ENCODE measurements at regions not wholly inside any gene's neighbourhood (a gene's known extent, or its start where the extent isn't known, plus 50 kb on each side); places are given as distances from the start of the nearest gene placed in this dataset.

- Histone ChIP-seq H2AFZ (ENCODE audit: low read length) (no peak overlapping the region), H4K20me1 (ENCODE audit: insufficient read depth, low read length, poor library complexity, severe bottlenecking) (no peaks in the 10 kb centered on the region), H3K9me2 (replicated peaks; ENCODE audit: low read depth, low read length) (no peaks in the 10 kb centered on the region), H3K4me2 (ENCODE audit: low read depth, low read length, poor library complexity, severe bottlenecking) (no peak overlapping the region), H3K9me3 (ENCODE audit: insufficient read depth, low read depth, low read length) (no peaks in the 10 kb centered on the region), H3K4me1 (ENCODE audit: insufficient read depth, low read length, poor library complexity, severe bottlenecking) (no peaks in the 10 kb centered on the region), H3K36me3 (ENCODE audit: insufficient read depth, low read length) (no peaks in the 10 kb centered on the region), H3K79me2 (ENCODE audit: insufficient read depth, low read length) (no peaks in the 10 kb centered on the region), H3K9ac (ENCODE audit: low read depth, low read length, poor library complexity, severe bottlenecking) (no peak overlapping the region), H3F3A (ENCODE audit: low read depth) (no peaks in the 10 kb centered on the region), H3K27me3 (ENCODE audit: insufficient read depth, low read length, poor library complexity, severe bottlenecking) (no peaks in the 10 kb centered on the region), H3K4me3 (ENCODE audit: low read length, poor library complexity, severe bottlenecking) (no peak overlapping the region)
- TF ChIP-seq, protein P1, sequence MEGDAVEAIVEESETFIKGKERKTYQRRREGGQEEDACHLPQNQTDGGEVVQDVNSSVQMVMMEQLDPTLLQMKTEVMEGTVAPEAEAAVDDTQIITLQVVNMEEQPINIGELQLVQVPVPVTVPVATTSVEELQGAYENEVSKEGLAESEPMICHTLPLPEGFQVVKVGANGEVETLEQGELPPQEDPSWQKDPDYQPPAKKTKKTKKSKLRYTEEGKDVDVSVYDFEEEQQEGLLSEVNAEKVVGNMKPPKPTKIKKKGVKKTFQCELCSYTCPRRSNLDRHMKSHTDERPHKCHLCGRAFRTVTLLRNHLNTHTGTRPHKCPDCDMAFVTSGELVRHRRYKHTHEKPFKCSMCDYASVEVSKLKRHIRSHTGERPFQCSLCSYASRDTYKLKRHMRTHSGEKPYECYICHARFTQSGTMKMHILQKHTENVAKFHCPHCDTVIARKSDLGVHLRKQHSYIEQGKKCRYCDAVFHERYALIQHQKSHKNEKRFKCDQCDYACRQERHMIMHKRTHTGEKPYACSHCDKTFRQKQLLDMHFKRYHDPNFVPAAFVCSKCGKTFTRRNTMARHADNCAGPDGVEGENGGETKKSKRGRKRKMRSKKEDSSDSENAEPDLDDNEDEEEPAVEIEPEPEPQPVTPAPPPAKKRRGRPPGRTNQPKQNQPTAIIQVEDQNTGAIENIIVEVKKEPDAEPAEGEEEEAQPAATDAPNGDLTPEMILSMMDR (conservative IDR thresholded peaks at IDR 0.05; ENCODE audit: low read length) = no peak
- TF ChIP-seq EZH2phosphoT487 (IDR thresholded peaks at IDR 0.05; ENCODE audit: borderline replicate concordance) = no peak
Observed at GRCh38 chr9:107693625-107694326, 204.2 kb upstream of the KLF4 start.

DNA sequence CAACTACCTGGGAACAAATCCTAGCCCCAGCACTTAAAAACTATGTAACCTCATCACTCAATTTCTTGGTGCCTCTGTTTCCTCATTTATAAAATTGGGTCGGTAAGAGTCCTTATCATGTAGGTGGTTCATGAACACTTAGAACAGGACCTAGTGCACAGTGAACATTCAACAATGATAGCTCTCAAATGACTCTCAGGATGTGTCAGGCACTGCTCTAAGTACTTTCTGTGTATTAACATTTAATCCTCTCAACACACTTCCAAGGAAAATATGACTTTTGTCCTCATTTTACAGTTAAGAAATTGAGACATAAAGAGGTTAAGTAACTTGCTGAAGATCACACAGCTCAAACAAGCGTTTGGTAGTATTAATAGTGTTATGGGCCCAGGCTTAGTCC, 202.1 kb upstream of the KLF4 start:
- Histone ChIP-seq H3K4me2 (ENCODE audit: low read depth, low read length, poor library complexity, severe bottlenecking) (no peak overlapping the region), H3F3A (ENCODE audit: low read depth) (no peaks in the 10 kb centered on the region), H4K20me1 (ENCODE audit: insufficient read depth, low read length, poor library complexity, severe bottlenecking) (no peaks in the 10 kb centered on the region), H3K27me3 (ENCODE audit: insufficient read depth, low read length, poor library complexity, severe bottlenecking) (no peaks in the 10 kb centered on the region), H3K79me2 (ENCODE audit: insufficient read depth, low read length) (no peaks in the 10 kb centered on the region), H2AFZ (ENCODE audit: low read length) (no peak overlapping the region), H3K9ac (ENCODE audit: low read depth, low read length, poor library complexity, severe bottlenecking) (no peak overlapping the region), H3K9me2 (replicated peaks; ENCODE audit: low read depth, low read length) (no peaks in the 10 kb centered on the region), H3K9me3 (ENCODE audit: insufficient read depth, low read depth, low read length) (no peaks in the 10 kb centered on the region), H3K4me1 (ENCODE audit: insufficient read depth, low read length, poor library complexity, severe bottlenecking) (no peaks in the 10 kb centered on the region), H3K4me3 (ENCODE audit: low read length, poor library complexity, severe bottlenecking) (no peak overlapping the region), H3K36me3 (ENCODE audit: insufficient read depth, low read length) (no peaks in the 10 kb centered on the region)
- TF ChIP-seq EZH2phosphoT487 (IDR thresholded peaks at IDR 0.05; ENCODE audit: borderline replicate concordance) = no peak
- TF ChIP-seq, protein P1 (conservative IDR thresholded peaks at IDR 0.05; ENCODE audit: low read length) = no peak

DNA sequence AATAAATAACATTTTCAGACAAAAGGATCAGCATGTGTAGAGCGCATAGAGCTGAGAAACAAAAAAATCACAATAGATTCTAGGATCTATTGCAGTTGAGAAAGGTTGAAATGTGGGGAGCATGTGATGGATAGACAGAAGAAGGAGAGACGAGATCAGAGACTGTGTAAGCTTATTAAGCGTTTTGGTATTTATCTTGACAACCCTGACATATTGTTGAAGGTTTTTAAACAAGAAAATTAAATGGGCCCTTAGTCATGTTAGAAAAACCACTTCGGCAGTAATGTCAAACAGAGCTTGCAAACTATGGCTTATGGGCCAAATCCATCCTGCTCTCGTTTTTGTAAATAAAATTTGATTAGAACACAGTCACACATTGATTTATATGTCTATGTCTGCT, 200.5 kb upstream of the KLF4 start:
- no peak for TF ChIP-seq EZH2phosphoT487 (IDR thresholded peaks at IDR 0.05; ENCODE audit: borderline replicate concordance)
- TF ChIP-seq, protein P1 (conservative IDR thresholded peaks at IDR 0.05; ENCODE audit: low read length) = no peak
- H3K4me2 ChIP-seq (ENCODE audit: low read depth, low read length, poor library complexity, severe bottlenecking) = no peak overlapping the region
- H4K20me1 ChIP-seq (ENCODE audit: insufficient read depth, low read length, poor library complexity, severe bottlenecking) = no peaks in the 10 kb centered on the region
- no peaks in the 10 kb centered on the region for H3F3A ChIP-seq (ENCODE audit: low read depth)
- no peaks in the 10 kb centered on the region for H3K36me3 ChIP-seq (ENCODE audit: insufficient read depth, low read length)
- H3K9me3 ChIP-seq (ENCODE audit: insufficient read depth, low read depth, low read length) = no peaks in the 10 kb centered on the region
- no peaks in the 10 kb centered on the region for H3K4me1 ChIP-seq (ENCODE audit: insufficient read depth, low read length, poor library complexity, severe bottlenecking)
- H2AFZ ChIP-seq (ENCODE audit: low read length) = no peak overlapping the region
- no peaks in the 10 kb centered on the region for H3K27me3 ChIP-seq (ENCODE audit: insufficient read depth, low read length, poor library complexity, severe bottlenecking)
- H3K4me3 ChIP-seq (ENCODE audit: low read length, poor library complexity, severe bottlenecking) = no peak overlapping the region
- H3K9ac ChIP-seq (ENCODE audit: low read depth, low read length, poor library complexity, severe bottlenecking) = no peak overlapping the region
- H3K79me2 ChIP-seq (ENCODE audit: insufficient read depth, low read length) = no peaks in the 10 kb centered on the region
- no peaks in the 10 kb centered on the region for H3K9me2 ChIP-seq (replicated peaks; ENCODE audit: low read depth, low read length)

All from Loucy (cell line).